GM12878 (cell line): ENCODE measurements at regions not wholly inside any gene's neighbourhood (a gene's known extent, or its start where the extent isn't known, plus 50 kb on each side); places are given as distances from the start of the nearest gene placed in this dataset.

Experiments used
- E2F8 ChIP-seq: fragments of 450-650 bp; IDR thresholded peaks from 2 replicates; pipeline ENCODE4 v1.6.1; 2018; ENCODE audit warnings: mild to moderate bottlenecking, low read depth, moderate library complexity; ENCODE audit not compliant: partially characterized antibody
- PML ChIP-seq: IDR thresholded peaks from 2 replicates; pipeline ENCODE4 v1.6.1; 2012; ENCODE audit warnings: low read length, inconsistent platforms
- TBL1XR1 ChIP-seq: IDR thresholded peaks from 2 replicates; pipeline ENCODE4 v1.6.1; 2012; ENCODE audit warnings: low read depth, low read length, improper control_type of control experiment
- TCF3 ChIP-seq: IDR thresholded peaks from 2 replicates; pipeline ENCODE4 v1.6.1; 2012; ENCODE audit warnings: low read depth, mild to moderate bottlenecking, low read length, borderline replicate concordance; ENCODE audit not compliant: insufficient read depth
- ZNF687 ChIP-seq: fragments of 450-650 bp; IDR thresholded peaks from 2 replicates; pipeline ENCODE4 v1.6.1; 2017; ENCODE audit warnings: mild to moderate bottlenecking, moderate library complexity

GRCh38 chr11:45573728-45574127, 91.7 kb downstream of the CHST1 start (continued):
- TF ChIP-seq ZNF687 (no peak), TCF3 (no peak), TBL1XR1 (no peak), E2F8 (no peak), PML (no peak)
